ENCODE measurements at regions not wholly inside any gene's neighbourhood (a gene's known extent, or its start where the extent isn't known, plus 50 kb on each side); places are given as distances from the start of the nearest gene placed in this dataset.

GRCh38 chr12:68482014-68482413 lies 128.7 kb upstream of the RAP1B start:
- TF ChIP-seq CTCF (IDR thresholded peaks at IDR 0.05 in 4 of 5, conservative IDR thresholded peaks at IDR 0.05 in 1 of 5): no peak
- no peak for TF ChIP-seq POLR2A (IDR thresholded peaks at IDR 0.05)
